RWPE1 (cell line): ENCODE measurements at regions not wholly inside any gene's neighbourhood (a gene's known extent, or its start where the extent isn't known, plus 50 kb on each side); places are given as distances from the start of the nearest gene placed in this dataset.

Experiments
- CTCF ChIA-PET: fragments of 350-600 bp; sonication (Branson Sonifier 250); formaldehyde crosslinking; extraction: SDS; loops from one replicate; lab custom pipeline; 2021; lab: Yijun Ruan, JAX
- POLR2A ChIA-PET: fragments of 400-600 bp; formaldehyde crosslinking; extraction: SDS; loops from one replicate; lab custom pipeline; 2020; ENCODE audit warnings: antibody characterized with exemption; ENCODE audit not compliant: low non-redundant PET; lab: Yijun Ruan, JAX
- DNase-seq: peaks from one replicate; pipeline ENCODE4 v3.0.0; 2012; ENCODE audit warnings: low spot score
- H3K27ac ChIP-seq: fragments of 450-650 bp; 2 replicates; pipeline ENCODE4 v1.5.1; 2017
- TF ChIP-seq, protein P1 (sequence below): fragments of 450-650 bp; conservative IDR thresholded peaks from 2 replicates; pipeline ENCODE4 v1.5.1; 2017; ENCODE audit warnings: low read depth, mild to moderate bottlenecking

DNA sequence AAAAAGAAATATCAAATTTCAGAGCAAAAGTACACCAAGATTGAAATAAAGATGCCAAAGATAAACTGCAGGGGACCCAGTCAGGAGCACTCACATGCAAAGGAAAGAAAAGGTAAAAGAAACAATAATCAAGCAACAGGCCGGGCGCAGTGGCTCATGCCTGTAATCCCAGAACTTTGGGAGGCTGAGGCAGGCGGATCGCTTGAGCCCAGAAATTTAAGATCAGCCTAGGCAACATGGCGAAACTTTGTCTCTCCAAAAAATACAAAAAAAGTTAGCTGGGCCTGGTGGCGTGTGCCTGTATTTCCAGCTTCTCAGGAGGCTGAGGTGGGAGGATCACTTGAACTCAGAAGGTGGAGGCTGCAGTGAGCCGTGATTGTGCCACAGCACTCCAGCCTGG is 107.6 kb upstream of the SMURF2 start:
- CTCF ChIA-PET, result no interaction called here
- POLR2A ChIA-PET, result no interaction called here

DNA sequence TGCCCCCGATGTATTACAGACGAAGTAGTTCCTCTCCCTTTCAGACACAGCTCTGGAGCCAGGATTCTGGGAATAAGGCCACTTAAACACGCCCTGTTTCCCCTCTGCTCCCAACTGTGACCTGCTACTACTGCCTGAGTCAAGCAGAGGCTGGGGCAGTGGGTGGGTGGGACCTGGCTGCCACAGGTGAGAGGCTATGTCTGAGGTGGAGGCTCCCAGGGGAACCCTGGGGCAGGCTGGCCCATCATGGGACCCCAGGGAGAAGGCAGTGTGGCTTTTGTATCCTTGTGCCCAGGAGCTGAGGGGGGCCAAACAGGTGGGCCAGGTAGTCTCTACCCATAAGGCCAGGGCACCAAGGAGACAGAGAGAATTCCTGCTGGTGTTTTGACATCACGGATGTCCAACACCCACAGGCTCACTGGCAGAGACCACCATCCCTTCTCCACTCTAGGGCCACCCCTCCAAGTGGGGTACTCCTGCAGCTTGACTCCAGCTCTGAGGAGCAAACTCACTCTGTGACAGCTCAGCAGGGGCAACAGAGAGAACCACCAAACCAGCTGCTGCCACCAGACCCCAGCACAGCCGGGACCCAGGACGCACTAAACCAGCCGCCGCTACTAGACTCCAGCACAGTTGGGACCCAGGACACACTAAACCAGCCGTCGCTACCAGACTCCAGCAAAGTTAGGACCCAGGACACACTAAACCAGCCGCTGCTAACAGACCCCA is 105.3 kb upstream of the SMURF2 start:
- CTCF ChIA-PET, result no interaction called here

More for the DNA sequence above, 107.6 kb upstream of the SMURF2 start:
- no peak overlapping the region for H3K27ac ChIP-seq
- DNase-seq, result no peak
- TF ChIP-seq, protein P1, sequence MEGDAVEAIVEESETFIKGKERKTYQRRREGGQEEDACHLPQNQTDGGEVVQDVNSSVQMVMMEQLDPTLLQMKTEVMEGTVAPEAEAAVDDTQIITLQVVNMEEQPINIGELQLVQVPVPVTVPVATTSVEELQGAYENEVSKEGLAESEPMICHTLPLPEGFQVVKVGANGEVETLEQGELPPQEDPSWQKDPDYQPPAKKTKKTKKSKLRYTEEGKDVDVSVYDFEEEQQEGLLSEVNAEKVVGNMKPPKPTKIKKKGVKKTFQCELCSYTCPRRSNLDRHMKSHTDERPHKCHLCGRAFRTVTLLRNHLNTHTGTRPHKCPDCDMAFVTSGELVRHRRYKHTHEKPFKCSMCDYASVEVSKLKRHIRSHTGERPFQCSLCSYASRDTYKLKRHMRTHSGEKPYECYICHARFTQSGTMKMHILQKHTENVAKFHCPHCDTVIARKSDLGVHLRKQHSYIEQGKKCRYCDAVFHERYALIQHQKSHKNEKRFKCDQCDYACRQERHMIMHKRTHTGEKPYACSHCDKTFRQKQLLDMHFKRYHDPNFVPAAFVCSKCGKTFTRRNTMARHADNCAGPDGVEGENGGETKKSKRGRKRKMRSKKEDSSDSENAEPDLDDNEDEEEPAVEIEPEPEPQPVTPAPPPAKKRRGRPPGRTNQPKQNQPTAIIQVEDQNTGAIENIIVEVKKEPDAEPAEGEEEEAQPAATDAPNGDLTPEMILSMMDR, result no peak

DNA sequence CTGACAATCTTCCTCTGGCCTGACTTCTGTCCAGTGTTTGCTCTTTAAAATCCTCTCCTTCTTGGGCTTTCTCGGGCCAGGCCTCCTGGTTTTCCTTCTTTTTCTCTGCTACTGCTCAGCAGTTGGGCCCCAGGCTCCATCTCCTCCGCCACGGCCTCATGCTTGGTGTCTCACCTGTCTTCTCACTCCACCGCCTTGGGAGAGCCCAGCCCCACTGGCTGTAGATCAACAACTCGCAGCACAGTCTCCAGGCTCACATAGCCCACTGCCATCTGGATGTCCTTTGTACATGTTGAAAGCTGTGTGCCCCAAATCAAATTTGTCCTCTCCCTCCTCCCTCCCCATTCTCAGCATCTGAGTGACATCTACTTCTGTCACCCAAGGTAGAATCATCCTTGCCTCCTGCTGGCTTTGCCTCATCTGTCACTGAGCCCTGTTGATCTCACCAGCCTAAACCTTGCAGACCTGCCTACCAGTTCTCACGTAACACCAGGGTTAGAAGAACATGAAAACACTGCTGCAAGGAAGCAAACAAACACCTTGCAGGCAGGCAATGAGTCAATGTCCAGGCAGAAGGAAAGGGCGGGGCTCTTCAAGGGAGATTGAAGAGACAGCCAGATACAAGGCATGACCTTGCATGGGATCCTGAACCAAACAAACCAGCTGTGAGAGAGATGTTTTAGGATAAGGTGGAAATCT is 103.2 kb upstream of the SMURF2 start:
- TF ChIP-seq, protein P1, result no peak
- DNase-seq, result no peak
- CTCF ChIA-PET, result no interaction called here

More for the DNA sequence above, 105.3 kb upstream of the SMURF2 start:
- POLR2A ChIA-PET, result no interaction called here
- H3K27ac ChIP-seq, result peak overlapping the region; percentile 3; the same call in 1 of the 2 replicates
- TF ChIP-seq, protein P1, result no peak
- DNase-seq, result no peak

DNA sequence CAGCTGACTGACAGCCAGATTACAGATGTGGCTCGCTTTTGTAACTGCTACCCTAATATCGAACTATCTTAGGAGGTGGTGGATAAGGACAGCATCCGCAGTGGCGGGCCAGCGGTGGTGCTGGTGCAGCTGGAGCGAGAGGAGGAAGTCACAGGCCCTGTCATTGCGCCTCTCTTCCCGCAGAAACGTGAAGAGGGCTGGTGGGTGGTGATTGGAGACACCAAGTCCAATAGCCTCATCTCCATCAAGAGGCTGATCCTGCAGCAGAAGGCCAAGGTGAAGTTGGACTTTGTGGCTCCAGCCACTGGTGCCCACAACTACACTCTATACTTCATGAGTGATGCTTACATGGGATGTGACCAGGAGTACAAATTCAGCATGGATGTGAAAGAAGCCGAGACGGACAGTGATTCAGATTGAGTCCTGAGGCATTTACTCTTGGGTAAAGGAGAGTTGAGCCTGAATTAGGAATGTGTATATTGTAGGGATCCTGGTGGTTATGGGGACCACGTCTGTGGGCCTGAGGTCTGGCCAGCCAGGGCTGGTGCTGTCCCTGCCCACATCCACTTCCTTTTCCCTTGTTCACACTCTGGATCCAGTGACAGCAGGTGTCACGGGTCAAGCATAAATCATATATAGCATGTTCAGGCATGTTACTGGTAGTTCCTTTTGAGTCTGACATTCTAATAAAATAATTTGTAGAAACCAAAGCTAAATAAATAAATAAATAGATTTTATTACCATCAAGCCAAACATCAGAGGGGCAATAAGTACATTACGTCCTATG is 89.0 kb upstream of the SMURF2 start:
- no peak overlapping the region for H3K27ac ChIP-seq
- ChIA-PET POLR2A (no interaction called here), CTCF (no interaction called here)
- TF ChIP-seq, protein P1, result no peak
- DNase-seq, result no peak

More for the DNA sequence above, 103.2 kb upstream of the SMURF2 start:
- H3K27ac ChIP-seq, result no peak overlapping the region
- POLR2A ChIA-PET, result no interaction called here

DNA sequence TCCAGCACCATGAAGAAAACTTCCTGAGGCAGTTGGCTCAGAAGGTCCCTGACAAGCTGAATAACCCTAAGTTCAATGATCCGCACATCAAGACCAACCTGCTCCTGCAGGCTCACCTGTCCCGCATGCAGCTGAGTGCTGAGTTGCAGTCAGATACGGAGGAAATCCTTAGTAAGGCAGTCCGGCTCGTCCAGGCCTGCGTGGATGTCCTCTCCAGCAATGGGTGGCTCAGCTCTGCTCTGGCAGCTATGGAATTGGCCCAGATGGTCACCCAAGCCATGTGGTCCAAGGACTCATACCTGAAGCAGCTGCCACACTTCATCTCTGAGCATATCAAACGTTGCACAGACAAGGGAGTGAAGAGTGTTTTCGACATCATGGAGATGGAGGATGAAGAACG is 88.4 kb upstream of the SMURF2 start:
- no peak for DNase-seq
- POLR2A ChIA-PET, result no interaction called here
- H3K27ac ChIP-seq, result no peak overlapping the region
- TF ChIP-seq, protein P1, result no peak
- CTCF ChIA-PET, result no interaction called here

DNA sequence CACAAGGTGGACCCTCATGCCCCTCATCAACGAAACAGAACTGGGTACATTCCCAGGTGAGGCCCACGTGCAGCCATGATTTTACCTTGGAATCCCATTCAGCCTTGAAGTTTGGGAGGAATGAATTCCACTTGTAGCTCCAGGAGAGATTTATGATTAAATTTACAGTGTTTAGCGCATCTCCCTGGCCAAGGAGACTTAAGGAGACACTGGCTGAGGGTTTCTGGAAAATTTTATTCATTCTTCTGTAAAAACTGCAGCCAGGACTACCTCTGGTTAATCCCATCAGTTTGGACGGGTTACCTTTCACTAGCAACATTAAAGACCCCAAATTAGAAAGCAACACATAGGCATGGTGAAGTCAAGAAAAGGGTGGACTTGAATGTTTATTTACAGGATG is 87.2 kb upstream of the SMURF2 start:
- CTCF ChIA-PET, result no interaction called here
- no peak for DNase-seq
- no peak overlapping the region for H3K27ac ChIP-seq
- TF ChIP-seq, protein P1, result no peak
- POLR2A ChIA-PET, result no interaction called here
